Stimulated activated effector memory CD8-positive, alpha-beta T cell treated with anti-CD3 and anti-CD28 coated beads, Interleukin-12 subunit alpha, Interleukin-12 subunit beta, amount 100 ng/mL, for 72 hours (primary cell): ENCODE measurements at regions not wholly inside any gene's neighbourhood (a gene's known extent, or its start where the extent isn't known, plus 50 kb on each side); places are given as distances from the start of the nearest gene placed in this dataset.

ENCODE experiments used
- ATAC-seq: fragments of 150-1000 bp; cut with Tn5 transposase; 2 replicates; pipeline ENCODE4 v1.10.0; 2021
- DNase-seq, 2 donors: peaks; one replicate each; pipeline ENCODE4 v3.0.0; 2021 to 2022; ENCODE audit warnings: low spot score in 2 of 2
- H3K27ac Mint-ChIP-seq: one replicate; pipeline ENCODE4 v1.8.0; 2022; ENCODE audit warnings: mild to moderate bottlenecking, mixed read lengths
- H3K36me3 Mint-ChIP-seq: one replicate; pipeline ENCODE4 v1.8.0; 2022; ENCODE audit warnings: mild to moderate bottlenecking, mixed read lengths
- H3K4me1 Mint-ChIP-seq: one replicate; pipeline ENCODE4 v1.8.0; 2022; ENCODE audit warnings: mixed read lengths
- H3K4me3 Mint-ChIP-seq: one replicate; pipeline ENCODE4 v1.8.0; 2022; ENCODE audit warnings: mild to moderate bottlenecking, mixed read lengths
- H3K9me3 Mint-ChIP-seq: one replicate; pipeline ENCODE4 v1.8.0; 2022; ENCODE audit warnings: mixed read lengths

- H3K36me3 Mint-ChIP-seq: no peaks in the 10 kb centered on the region
- ATAC-seq: no peak
- H3K27ac Mint-ChIP-seq: no peak overlapping the region
- H3K4me3 Mint-ChIP-seq: no peak overlapping the region
- H3K4me1 Mint-ChIP-seq: no peaks in the 10 kb centered on the region
- H3K9me3 Mint-ChIP-seq: peaks cover 7% of the 10 kb centered on the region
- DNase-seq: no peak
Observed at GRCh38 chr20:22368235-22368634, 216.1 kb downstream of the FOXA2 start.

- DNase-seq (no peak), ATAC-seq (no peak)
- H3K9me3 Mint-ChIP-seq: peaks cover 7% of the 10 kb centered on the region
- no peak overlapping the region for H3K4me3 Mint-ChIP-seq
- no peaks in the 10 kb centered on the region for H3K36me3 Mint-ChIP-seq
- H3K4me1 Mint-ChIP-seq: no peaks in the 10 kb centered on the region
- H3K27ac Mint-ChIP-seq: no peak overlapping the region
Observed at GRCh38 chr20:22366631-22367030, 217.7 kb downstream of the FOXA2 start.

- H3K9me3 Mint-ChIP-seq: peaks cover 4% of the 10 kb centered on the region
- no peak overlapping the region for H3K4me3 Mint-ChIP-seq
- ATAC-seq (no peak), DNase-seq (no peak)
- no peaks in the 10 kb centered on the region for H3K36me3 Mint-ChIP-seq
- no peaks in the 10 kb centered on the region for H3K4me1 Mint-ChIP-seq
- H3K27ac Mint-ChIP-seq: no peak overlapping the region
Observed at GRCh38 chr20:22354647-22355046, 229.7 kb downstream of the FOXA2 start.

GRCh38 chr20:22353586-22353985 is 230.8 kb downstream of the FOXA2 start:
- ATAC-seq: no peak
- Mint-ChIP-seq H3K27ac (no peak overlapping the region), H3K4me3 (no peak overlapping the region), H3K4me1 (no peaks in the 10 kb centered on the region), H3K36me3 (no peaks in the 10 kb centered on the region), H3K9me3 (no peaks in the 10 kb centered on the region)
- DNase-seq: no peak

GRCh38 chr20:22352019-22352418 is 232.4 kb downstream of the FOXA2 start:
- Mint-ChIP-seq H3K27ac (no peak overlapping the region), H3K4me1 (no peaks in the 10 kb centered on the region), H3K4me3 (no peak overlapping the region), H3K36me3 (no peaks in the 10 kb centered on the region), H3K9me3 (no peaks in the 10 kb centered on the region)
- no peak for DNase-seq
- no peak for ATAC-seq

- no peak overlapping the region for H3K27ac Mint-ChIP-seq
- no peak overlapping the region for H3K4me3 Mint-ChIP-seq
- no peak for DNase-seq
- H3K9me3 Mint-ChIP-seq: no peaks in the 10 kb centered on the region
- no peak for ATAC-seq
- no peaks in the 10 kb centered on the region for H3K36me3 Mint-ChIP-seq
- H3K4me1 Mint-ChIP-seq: no peaks in the 10 kb centered on the region
Observed at GRCh38 chr20:22350624-22351023, 233.7 kb downstream of the FOXA2 start.

GRCh38 chr20:22348010-22348409 is 236.4 kb downstream of the FOXA2 start:
- DNase-seq (no peak), ATAC-seq (no peak)
- Mint-ChIP-seq H3K4me1 (no peaks in the 10 kb centered on the region), H3K27ac (no peak overlapping the region), H3K9me3 (no peaks in the 10 kb centered on the region), H3K4me3 (no peak overlapping the region), H3K36me3 (no peaks in the 10 kb centered on the region)

GRCh38 chr20:22346716-22347115 is 237.7 kb downstream of the FOXA2 start:
- H3K36me3 Mint-ChIP-seq: no peaks in the 10 kb centered on the region
- DNase-seq (no peak), ATAC-seq (no peak)
- no peak overlapping the region for H3K4me3 Mint-ChIP-seq
- no peaks in the 10 kb centered on the region for H3K4me1 Mint-ChIP-seq
- H3K27ac Mint-ChIP-seq: no peak overlapping the region
- no peaks in the 10 kb centered on the region for H3K9me3 Mint-ChIP-seq

GRCh38 chr20:22343612-22344011 is 240.8 kb downstream of the FOXA2 start:
- Mint-ChIP-seq H3K4me3 (no peak overlapping the region), H3K36me3 (no peaks in the 10 kb centered on the region), H3K4me1 (no peaks in the 10 kb centered on the region), H3K9me3 (no peaks in the 10 kb centered on the region), H3K27ac (no peak overlapping the region)
- ATAC-seq (no peak), DNase-seq (no peak)

GRCh38 chr20:22342410-22342809 is 242.0 kb downstream of the FOXA2 start:
- DNase-seq (no peak), ATAC-seq (no peak)
- H3K9me3 Mint-ChIP-seq: no peaks in the 10 kb centered on the region
- no peak overlapping the region for H3K27ac Mint-ChIP-seq
- H3K4me1 Mint-ChIP-seq: no peaks in the 10 kb centered on the region
- no peak overlapping the region for H3K4me3 Mint-ChIP-seq
- H3K36me3 Mint-ChIP-seq: no peaks in the 10 kb centered on the region

GRCh38 chr20:22341508-22341907 is 242.9 kb downstream of the FOXA2 start:
- H3K9me3 Mint-ChIP-seq: peaks cover 3% of the 10 kb centered on the region
- H3K4me3 Mint-ChIP-seq: no peak overlapping the region
- H3K27ac Mint-ChIP-seq: no peak overlapping the region
- no peak for DNase-seq
- H3K36me3 Mint-ChIP-seq: no peaks in the 10 kb centered on the region
- no peaks in the 10 kb centered on the region for H3K4me1 Mint-ChIP-seq
- no peak for ATAC-seq

GRCh38 chr20:22339946-22340345 is 244.4 kb downstream of the FOXA2 start:
- Mint-ChIP-seq H3K4me1 (no peaks in the 10 kb centered on the region), H3K4me3 (no peak overlapping the region), H3K27ac (no peak overlapping the region), H3K36me3 (no peaks in the 10 kb centered on the region), H3K9me3 (peaks cover 3% of the 10 kb centered on the region)
- ATAC-seq (no peak), DNase-seq (no peak)

- Mint-ChIP-seq H3K36me3 (no peaks in the 10 kb centered on the region), H3K4me1 (no peaks in the 10 kb centered on the region), H3K4me3 (no peak overlapping the region), H3K9me3 (peaks cover 3% of the 10 kb centered on the region), H3K27ac (no peak overlapping the region)
- DNase-seq (no peak), ATAC-seq (no peak)
Observed at GRCh38 chr20:22339091-22339881, 245.1 kb downstream of the FOXA2 start.

GRCh38 chr20:22338140-22338708 is 246.1 kb downstream of the FOXA2 start:
- Mint-ChIP-seq H3K36me3 (no peaks in the 10 kb centered on the region), H3K27ac (no peak overlapping the region), H3K4me3 (no peak overlapping the region), H3K4me1 (no peaks in the 10 kb centered on the region), H3K9me3 (peaks cover 3% of the 10 kb centered on the region)
- no peak for ATAC-seq
- DNase-seq: no peak

GRCh38 chr20:22335210-22335609 is 249.2 kb downstream of the FOXA2 start:
- no peak for ATAC-seq
- H3K36me3 Mint-ChIP-seq: no peaks in the 10 kb centered on the region
- DNase-seq: no peak
- H3K4me1 Mint-ChIP-seq: no peaks in the 10 kb centered on the region
- H3K4me3 Mint-ChIP-seq: no peak overlapping the region
- H3K27ac Mint-ChIP-seq: no peak overlapping the region
- H3K9me3 Mint-ChIP-seq: peaks cover 8% of the 10 kb centered on the region

- H3K27ac Mint-ChIP-seq: no peak overlapping the region
- H3K4me3 Mint-ChIP-seq: no peak overlapping the region
- no peak for DNase-seq
- H3K9me3 Mint-ChIP-seq: peaks cover 12% of the 10 kb centered on the region
- H3K4me1 Mint-ChIP-seq: no peaks in the 10 kb centered on the region
- no peak for ATAC-seq
- no peaks in the 10 kb centered on the region for H3K36me3 Mint-ChIP-seq
Observed at GRCh38 chr20:22333885-22334545, 250.4 kb downstream of the FOXA2 start.
